OCI-LY3 (cell line): ENCODE measurements at regions not wholly inside any gene's neighbourhood (a gene's known extent, or its start where the extent isn't known, plus 50 kb on each side); places are given as distances from the start of the nearest gene placed in this dataset.

Experiments used
- H2AFZ ChIP-seq: fragments of 200-600, 300-600 bp; shearing (Covaris generic); 2 replicates; pipeline ENCODE4 v1.6.0; 2014; ENCODE audit warnings: antibody characterized with exemption, low read depth, low read length
- H3K27ac ChIP-seq: fragments of 200-600, 300-600 bp; sonication (generic); 2 replicates; pipeline ENCODE4 v1.5.1; 2014; ENCODE audit warnings: mild to moderate bottlenecking, low read length, moderate library complexity, mixed read lengths
- H3K27me3 ChIP-seq: fragments of 200-600, 300-600 bp; sonication (generic); 2 replicates; pipeline ENCODE4 v1.6.1; 2014; ENCODE audit warnings: low read depth, low read length, mixed read lengths
- H3K36me3 ChIP-seq: fragments of 200-600, 300-600 bp; sonication (generic); replicated peaks from 2 replicates; pipeline ENCODE3; 2014; ENCODE audit warnings: low read depth, low read length, mixed read lengths
- H3K4me1 ChIP-seq: fragments of 300-600, 200-600 bp; sonication (generic); 2 replicates; pipeline ENCODE4 v1.6.1; 2014; ENCODE audit warnings: low read length, mixed read lengths
- H3K4me2 ChIP-seq: fragments of 200-600, 300-600 bp; sonication (generic); 2 replicates; pipeline ENCODE4 v1.6.1; 2014; ENCODE audit warnings: low read length, mixed read lengths
- H3K4me3 ChIP-seq: fragments of 300-600, 200-600 bp; sonication (generic); 2 replicates; pipeline ENCODE4 v1.5.1; 2014; ENCODE audit warnings: antibody characterized with exemption, mild to moderate bottlenecking, low read length, moderate library complexity
- H3K79me2 ChIP-seq: fragments of 300-600, 200-600 bp; shearing (Covaris generic); 2 replicates; pipeline ENCODE4 v1.6.1; 2014; ENCODE audit warnings: mild to moderate bottlenecking, low read length, mixed read lengths
- H3K9ac ChIP-seq: fragments of 300-600, 200-600 bp; shearing (Covaris generic); 2 replicates; pipeline ENCODE4 v1.6.0; 2014; ENCODE audit warnings: mild to moderate bottlenecking, low read length, moderate library complexity
- H3K9me3 ChIP-seq: fragments of 200-600, 300-600 bp; shearing (Covaris generic); 2 replicates; pipeline ENCODE4 v1.6.1; 2014; ENCODE audit warnings: low read length, mixed read lengths; ENCODE audit not compliant: insufficient read depth
- H4K20me1 ChIP-seq: fragments of 200-600, 300-600 bp; sonication (generic); 2 replicates; pipeline ENCODE4 v1.6.1; 2016; ENCODE audit warnings: low read length, mixed read lengths; ENCODE audit not compliant: insufficient read depth
- CTCF ChIP-seq: fragments of 200-600, 300-600 bp; sonication (generic); IDR thresholded peaks from 2 replicates; pipeline ENCODE4 v1.5.1; 2014; ENCODE audit warnings: antibody characterized with exemption, low read length, low read depth
- EZH2phosphoT487 ChIP-seq: fragments of 200-600 bp; shearing (Covaris generic); IDR thresholded peaks from 2 replicates; pipeline ENCODE4 v1.6.1; 2018; ENCODE audit warnings: antibody characterized with exemption, mixed run types, low read depth

GRCh38 chr4:181254771-181255170 is 988.4 kb upstream of the TENM3 start:
- H3K79me2 ChIP-seq = no peaks in the 10 kb centered on the region
- no peaks in the 10 kb centered on the region for H3K9me3 ChIP-seq
- H3K27me3 ChIP-seq = no peaks in the 10 kb centered on the region
- H3K9ac ChIP-seq = no peak overlapping the region
- no peak overlapping the region for H3K4me2 ChIP-seq
- TF ChIP-seq EZH2phosphoT487 = no peak
- no peak for TF ChIP-seq CTCF
- no peaks in the 10 kb centered on the region for H4K20me1 ChIP-seq
- no peak overlapping the region for H2AFZ ChIP-seq
- no peaks in the 10 kb centered on the region for H3K4me1 ChIP-seq
- no peaks in the 10 kb centered on the region for H3K36me3 ChIP-seq
- no peak overlapping the region for H3K27ac ChIP-seq
- no peak overlapping the region for H3K4me3 ChIP-seq

GRCh38 chr4:181258569-181258968 is 984.6 kb upstream of the TENM3 start:
- no peak for TF ChIP-seq EZH2phosphoT487
- Histone ChIP-seq H3K9me3 (no peaks in the 10 kb centered on the region), H2AFZ (0 out of 2 replicates have a peak overlapping the region, but pooled peaks have one; percentile 1), H4K20me1 (no peaks in the 10 kb centered on the region), H3K4me3 (no peak overlapping the region), H3K79me2 (no peaks in the 10 kb centered on the region), H3K36me3 (no peaks in the 10 kb centered on the region), H3K4me1 (no peaks in the 10 kb centered on the region), H3K27me3 (no peaks in the 10 kb centered on the region), H3K9ac (no peak overlapping the region), H3K27ac (no peak overlapping the region), H3K4me2 (no peak overlapping the region)

- Histone ChIP-seq H3K9ac (no peak overlapping the region), H2AFZ (0 out of 2 replicates have a peak overlapping the region, but pooled peaks have one; percentile 1), H3K4me1 (no peaks in the 10 kb centered on the region), H3K4me3 (no peak overlapping the region), H3K79me2 (no peaks in the 10 kb centered on the region), H3K9me3 (no peaks in the 10 kb centered on the region), H3K27me3 (no peaks in the 10 kb centered on the region), H4K20me1 (no peaks in the 10 kb centered on the region), H3K4me2 (no peak overlapping the region), H3K36me3 (no peaks in the 10 kb centered on the region), H3K27ac (no peak overlapping the region)
- no peak for TF ChIP-seq CTCF
- TF ChIP-seq EZH2phosphoT487 = no peak
These were observed 984.0 kb upstream of the TENM3 start for GRCh38 chr4:181259081-181259709.

GRCh38 chr4:181261279-181261678 is 981.9 kb upstream of the TENM3 start:
- Histone ChIP-seq H3K4me1 (no peaks in the 10 kb centered on the region), H4K20me1 (no peaks in the 10 kb centered on the region), H3K4me3 (peak overlapping the region; percentile 59), H3K79me2 (no peaks in the 10 kb centered on the region), H3K27me3 (no peaks in the 10 kb centered on the region), H2AFZ (peak overlapping the region; percentile 96), H3K9me3 (no peaks in the 10 kb centered on the region), H3K27ac (no peak overlapping the region), H3K9ac (peak overlapping the region; percentile 19; the same call in 1 of the 2 replicates), H3K36me3 (no peaks in the 10 kb centered on the region), H3K4me2 (peak overlapping the region; percentile 72)
- TF ChIP-seq CTCF (peak; percentile 72), EZH2phosphoT487 (no peak)
